ENCODE measurements at regions not wholly inside any gene's neighbourhood (a gene's known extent, or its start where the extent isn't known, plus 50 kb on each side); places are given as distances from the start of the nearest gene placed in this dataset.

DNA sequence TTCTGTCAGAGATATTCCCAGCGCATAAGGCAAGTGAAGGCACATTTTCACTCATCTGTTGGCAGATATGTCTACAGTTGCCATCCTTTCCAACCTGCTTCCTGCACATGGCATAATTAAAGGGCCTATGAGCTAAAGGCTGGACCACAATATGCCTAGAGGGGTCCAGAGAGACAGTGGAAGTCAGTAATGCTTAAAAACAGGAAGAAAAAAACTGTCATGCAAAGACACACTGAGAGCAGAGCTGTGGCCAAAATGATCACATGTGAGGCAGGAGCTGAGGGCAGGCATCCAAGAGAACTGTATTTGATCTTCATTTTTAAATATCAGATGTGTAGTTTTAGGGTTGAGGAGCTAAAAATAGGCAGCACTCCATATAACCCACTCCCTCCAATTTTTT is 125.0 kb upstream of the BACH2 start:
- TF ChIP-seq, protein P1, sequence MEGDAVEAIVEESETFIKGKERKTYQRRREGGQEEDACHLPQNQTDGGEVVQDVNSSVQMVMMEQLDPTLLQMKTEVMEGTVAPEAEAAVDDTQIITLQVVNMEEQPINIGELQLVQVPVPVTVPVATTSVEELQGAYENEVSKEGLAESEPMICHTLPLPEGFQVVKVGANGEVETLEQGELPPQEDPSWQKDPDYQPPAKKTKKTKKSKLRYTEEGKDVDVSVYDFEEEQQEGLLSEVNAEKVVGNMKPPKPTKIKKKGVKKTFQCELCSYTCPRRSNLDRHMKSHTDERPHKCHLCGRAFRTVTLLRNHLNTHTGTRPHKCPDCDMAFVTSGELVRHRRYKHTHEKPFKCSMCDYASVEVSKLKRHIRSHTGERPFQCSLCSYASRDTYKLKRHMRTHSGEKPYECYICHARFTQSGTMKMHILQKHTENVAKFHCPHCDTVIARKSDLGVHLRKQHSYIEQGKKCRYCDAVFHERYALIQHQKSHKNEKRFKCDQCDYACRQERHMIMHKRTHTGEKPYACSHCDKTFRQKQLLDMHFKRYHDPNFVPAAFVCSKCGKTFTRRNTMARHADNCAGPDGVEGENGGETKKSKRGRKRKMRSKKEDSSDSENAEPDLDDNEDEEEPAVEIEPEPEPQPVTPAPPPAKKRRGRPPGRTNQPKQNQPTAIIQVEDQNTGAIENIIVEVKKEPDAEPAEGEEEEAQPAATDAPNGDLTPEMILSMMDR (conservative IDR thresholded peaks at IDR 0.05), result no peak
- no peak for TF ChIP-seq EZH2 (IDR thresholded peaks at IDR 0.05; ENCODE audit: low read depth)

Data from PC-9 (cell line).